Activated naive CD4-positive, alpha-beta T cell treated with anti-CD3 and anti-CD28 coated beads for 36 hours (primary cell): ENCODE measurements at regions not wholly inside any gene's neighbourhood (a gene's known extent, or its start where the extent isn't known, plus 50 kb on each side); places are given as distances from the start of the nearest gene placed in this dataset.

ENCODE experiments used
- CTCF ChIA-PET: fragments of 350-600 bp; sonication (Branson Sonifier 250); formaldehyde crosslinking; loops from one replicate; lab custom pipeline; 2021; ENCODE audit warnings: antibody characterized with exemption; lab: Charles Lee
- DNase-seq: peaks from one replicate; pipeline ENCODE4 v3.0.0-alpha.2; 2020
- H3K27ac Mint-ChIP-seq: one replicate; pipeline ENCODE4 v1.8.0; 2021; ENCODE audit warnings: mild to moderate bottlenecking, mixed read lengths
- H3K27me3 Mint-ChIP-seq: one replicate; pipeline ENCODE4 v1.8.0; 2021; ENCODE audit warnings: low read depth, mixed read lengths
- H3K36me3 Mint-ChIP-seq: one replicate; pipeline ENCODE4 v1.8.0; 2021; ENCODE audit warnings: low read depth, mixed read lengths
- H3K4me1 Mint-ChIP-seq: one replicate; pipeline ENCODE4 v1.8.0; 2021; ENCODE audit warnings: low read depth, mixed read lengths
- H3K4me3 Mint-ChIP-seq: one replicate; pipeline ENCODE4 v1.8.0; 2021; ENCODE audit warnings: mild to moderate bottlenecking, moderate library complexity, mixed read lengths
- H3K9me3 Mint-ChIP-seq: one replicate; pipeline ENCODE4 v1.8.0; 2021; ENCODE audit warnings: mixed read lengths
- intact Hi-C: fragments of 100-400 bp; cut with micrococcal nuclease; formaldehyde crosslinking; loops from one replicate; pipeline ENCODE4 v1.15.1; 2023

DNA sequence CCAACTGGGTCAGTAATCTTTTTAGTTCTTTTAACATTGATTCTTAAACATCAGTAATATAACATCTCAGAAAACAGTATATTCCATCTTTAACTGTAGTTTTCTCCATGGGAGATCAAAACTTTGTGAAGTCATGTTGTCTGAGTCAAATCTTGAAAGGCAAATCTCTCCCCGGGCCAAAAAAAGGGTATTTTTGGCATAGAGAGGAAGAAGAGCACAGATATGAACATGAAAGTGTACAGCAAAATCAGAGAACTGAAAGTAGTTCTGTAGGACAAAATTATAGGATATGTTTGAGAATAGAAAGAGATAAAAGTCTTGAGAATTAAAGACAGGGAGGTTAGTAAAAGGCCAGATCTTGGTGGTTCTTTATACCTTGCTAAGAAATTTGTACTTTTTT is 176.4 kb upstream of the GYPA start:
- no peaks in the 10 kb centered on the region for H3K27me3 Mint-ChIP-seq
- no peak for DNase-seq
- H3K27ac Mint-ChIP-seq = no peak overlapping the region
- H3K4me3 Mint-ChIP-seq = no peak overlapping the region
- H3K4me1 Mint-ChIP-seq = no peaks in the 10 kb centered on the region
- CTCF ChIA-PET = no interaction called here
- H3K9me3 Mint-ChIP-seq = peaks cover 17% of the 10 kb centered on the region
- intact Hi-C loops = no loop called here
- H3K36me3 Mint-ChIP-seq = peaks cover 3% of the 10 kb centered on the region

- DNase-seq = no peak
- H3K9me3 Mint-ChIP-seq = peaks cover 17% of the 10 kb centered on the region
- peaks cover 3% of the 10 kb centered on the region for H3K36me3 Mint-ChIP-seq
- peaks cover 3% of the 10 kb centered on the region for H3K27me3 Mint-ChIP-seq
- no peak overlapping the region for H3K27ac Mint-ChIP-seq
- H3K4me1 Mint-ChIP-seq = no peaks in the 10 kb centered on the region
- no peak overlapping the region for H3K4me3 Mint-ChIP-seq
- intact Hi-C loops = no loop called here
- CTCF ChIA-PET = interaction anchor here (0.5 kb wide), 1 partner anchor 17 kb away, joined by 3 read pairs; no protein-coding TSS in a partner anchor
These were observed 178.3 kb upstream of the GYPA start for GRCh38 chr4:144318797-144319196.

DNA sequence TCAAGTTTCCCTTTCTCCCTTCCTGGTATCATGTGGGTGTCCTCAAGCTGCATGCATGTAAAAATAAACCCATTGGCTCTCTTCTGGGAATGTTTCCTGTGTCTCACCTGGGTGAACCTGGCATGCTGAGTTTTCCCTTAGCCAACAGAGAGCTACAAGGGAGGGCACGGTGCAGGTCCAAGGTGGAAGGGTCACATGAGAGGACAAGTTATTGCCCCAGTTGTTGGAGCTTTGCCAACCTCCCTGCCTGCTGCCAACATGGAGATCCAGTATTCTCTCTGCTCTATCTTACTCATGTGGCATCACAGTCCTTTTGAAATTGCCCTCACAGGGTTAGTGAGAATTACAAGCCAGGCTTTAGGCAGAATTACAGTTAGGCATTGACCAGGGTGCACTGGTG is 196.1 kb upstream of the GYPA start:
- CTCF ChIA-PET = no interaction called here
- Mint-ChIP-seq H3K27ac (no peak overlapping the region), H3K4me3 (no peak overlapping the region), H3K4me1 (no peaks in the 10 kb centered on the region), H3K27me3 (peaks cover 4% of the 10 kb centered on the region), H3K9me3 (no peaks in the 10 kb centered on the region), H3K36me3 (no peaks in the 10 kb centered on the region)
- intact Hi-C loops = no loop called here
- DNase-seq = no peak

- CTCF ChIA-PET = no interaction called here
These were observed 197.6 kb upstream of the GYPA start for GRCh38 chr4:144338148-144338547.

DNA sequence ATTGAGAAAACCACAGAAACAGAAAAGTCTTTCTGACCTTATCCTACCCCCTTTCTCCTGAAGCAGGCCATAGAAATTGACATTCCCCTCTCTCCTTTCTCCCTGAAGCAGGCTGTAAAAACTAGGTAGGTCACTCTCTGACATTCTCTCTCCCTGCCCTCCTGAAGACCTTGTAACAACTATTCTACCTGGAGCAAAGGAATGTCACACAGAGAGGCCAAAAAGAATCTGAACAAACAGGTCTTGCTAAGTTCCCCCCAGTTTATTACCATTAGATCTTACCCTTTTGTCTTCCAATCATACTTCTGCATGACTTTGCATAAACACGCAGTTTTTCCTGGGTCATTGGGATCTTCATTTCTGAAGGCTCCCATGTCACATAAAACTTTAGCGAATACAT is 198.3 kb upstream of the GYPA start:
- Mint-ChIP-seq H3K36me3 (no peaks in the 10 kb centered on the region), H3K4me3 (no peak overlapping the region), H3K27me3 (peaks cover 4% of the 10 kb centered on the region), H3K4me1 (no peaks in the 10 kb centered on the region), H3K9me3 (no peaks in the 10 kb centered on the region), H3K27ac (no peak overlapping the region)
- intact Hi-C loops = no loop called here
- CTCF ChIA-PET = no interaction called here
- DNase-seq = no peak

More at GRCh38 chr4:144338148-144338547, 197.6 kb upstream of the GYPA start:
- H3K36me3 Mint-ChIP-seq = no peaks in the 10 kb centered on the region
- no peak overlapping the region for H3K4me3 Mint-ChIP-seq
- H3K27me3 Mint-ChIP-seq = peaks cover 4% of the 10 kb centered on the region
- H3K9me3 Mint-ChIP-seq = no peaks in the 10 kb centered on the region
- no peaks in the 10 kb centered on the region for H3K4me1 Mint-ChIP-seq
- intact Hi-C loops = no loop called here
- no peak for DNase-seq
- no peak overlapping the region for H3K27ac Mint-ChIP-seq

- no peaks in the 10 kb centered on the region for H3K9me3 Mint-ChIP-seq
- CTCF ChIA-PET = no interaction called here
- no peaks in the 10 kb centered on the region for H3K4me1 Mint-ChIP-seq
- no peaks in the 10 kb centered on the region for H3K36me3 Mint-ChIP-seq
- H3K27me3 Mint-ChIP-seq = peaks cover 4% of the 10 kb centered on the region
- intact Hi-C loops = no loop called here
- no peak for DNase-seq
- no peak overlapping the region for H3K27ac Mint-ChIP-seq
- no peak overlapping the region for H3K4me3 Mint-ChIP-seq
These were observed 200.4 kb upstream of the GYPA start for GRCh38 chr4:144340931-144341330.

DNA sequence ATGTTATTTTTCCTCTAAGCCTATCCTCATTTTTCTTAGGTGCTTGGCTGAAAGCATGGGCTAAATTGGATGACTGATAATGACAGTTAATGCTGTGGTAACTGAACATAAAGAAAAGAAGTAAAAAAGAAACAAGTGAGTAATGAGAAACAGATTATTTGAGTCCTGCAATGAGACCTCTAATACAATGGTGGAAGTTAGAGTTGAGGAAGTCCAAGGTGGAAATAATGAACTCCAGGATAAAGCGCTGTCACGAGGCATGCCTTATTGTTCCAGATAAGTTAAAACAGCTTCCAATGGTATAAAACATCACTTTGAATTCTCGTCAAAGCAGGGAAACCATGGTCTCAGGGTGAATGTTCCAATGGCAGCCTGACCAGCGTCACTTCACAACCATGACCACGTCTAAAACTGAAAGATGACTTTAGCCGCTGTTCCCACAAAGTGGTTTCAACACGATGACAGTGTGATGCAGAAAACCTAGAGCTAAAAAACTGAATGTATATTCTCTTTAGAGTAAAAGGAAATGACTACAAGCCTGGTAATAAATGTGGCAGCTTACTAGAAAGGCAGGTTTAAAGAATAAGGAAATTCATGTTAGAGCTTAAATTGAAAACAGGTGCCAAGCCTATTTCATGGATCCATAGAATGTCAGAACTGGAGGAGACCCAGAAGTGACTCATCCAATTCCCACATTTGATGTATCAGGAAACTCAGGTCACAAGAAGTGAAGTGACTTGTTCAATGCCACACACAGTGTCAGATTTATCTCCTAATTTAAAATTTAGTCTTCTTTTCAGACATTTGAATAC is 202.6 kb upstream of the GYPA start:
- H3K4me3 Mint-ChIP-seq = no peak overlapping the region
- no peak for DNase-seq
- CTCF ChIA-PET = no interaction called here
- H3K36me3 Mint-ChIP-seq = no peaks in the 10 kb centered on the region
- no peak overlapping the region for H3K27ac Mint-ChIP-seq
- peaks cover 4% of the 10 kb centered on the region for H3K27me3 Mint-ChIP-seq
- intact Hi-C loops = no loop called here
- H3K9me3 Mint-ChIP-seq = no peaks in the 10 kb centered on the region
- H3K4me1 Mint-ChIP-seq = no peaks in the 10 kb centered on the region

- DNase-seq = no peak
- Mint-ChIP-seq H3K27ac (no peak overlapping the region), H3K9me3 (no peaks in the 10 kb centered on the region), H3K27me3 (no peaks in the 10 kb centered on the region), H3K36me3 (no peaks in the 10 kb centered on the region), H3K4me1 (no peaks in the 10 kb centered on the region), H3K4me3 (no peak overlapping the region)
- intact Hi-C loops = no loop called here
- CTCF ChIA-PET = no interaction called here
These were observed 206.6 kb upstream of the GYPA start for GRCh38 chr4:144347121-144347520.

DNA sequence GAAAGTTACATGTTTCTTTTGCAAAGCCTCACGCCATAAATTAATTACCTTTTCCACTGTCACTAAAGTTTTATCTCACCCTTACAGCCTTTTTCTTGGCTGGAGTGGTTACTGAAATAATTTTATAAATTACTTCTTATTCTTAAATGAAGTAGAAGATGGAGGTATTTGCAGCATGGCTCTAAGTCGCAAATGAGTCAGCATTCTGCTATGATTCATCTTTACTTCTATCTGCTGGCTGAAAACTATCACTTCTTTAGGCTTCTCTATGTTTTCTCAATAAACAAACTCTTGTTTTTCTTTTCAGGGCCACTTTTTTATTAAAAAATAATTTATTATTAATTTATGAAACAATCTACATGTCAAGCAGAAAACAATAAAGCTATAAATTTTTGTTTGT is 210.2 kb upstream of the GYPA start:
- no peak overlapping the region for H3K4me3 Mint-ChIP-seq
- no peaks in the 10 kb centered on the region for H3K4me1 Mint-ChIP-seq
- no peaks in the 10 kb centered on the region for H3K9me3 Mint-ChIP-seq
- CTCF ChIA-PET = interaction anchor here (0.6 kb wide), 1 partner anchor 21 kb away, joined by 3 read pairs; no protein-coding TSS in a partner anchor
- H3K27me3 Mint-ChIP-seq = peaks cover 4% of the 10 kb centered on the region
- no peaks in the 10 kb centered on the region for H3K36me3 Mint-ChIP-seq
- no peak overlapping the region for H3K27ac Mint-ChIP-seq
- intact Hi-C loops = loop anchor here (10.0 kb wide), 1 partner anchor 176 kb away; no protein-coding TSS in a partner anchor
- no peak for DNase-seq

GRCh38 chr4:144351306-144351705 is 210.8 kb upstream of the GYPA start:
- H3K27me3 Mint-ChIP-seq = peaks cover 7% of the 10 kb centered on the region
- CTCF ChIA-PET = no interaction called here
- intact Hi-C loops = loop anchor here (10.0 kb wide), 1 partner anchor 177 kb away; no protein-coding TSS in a partner anchor

DNA sequence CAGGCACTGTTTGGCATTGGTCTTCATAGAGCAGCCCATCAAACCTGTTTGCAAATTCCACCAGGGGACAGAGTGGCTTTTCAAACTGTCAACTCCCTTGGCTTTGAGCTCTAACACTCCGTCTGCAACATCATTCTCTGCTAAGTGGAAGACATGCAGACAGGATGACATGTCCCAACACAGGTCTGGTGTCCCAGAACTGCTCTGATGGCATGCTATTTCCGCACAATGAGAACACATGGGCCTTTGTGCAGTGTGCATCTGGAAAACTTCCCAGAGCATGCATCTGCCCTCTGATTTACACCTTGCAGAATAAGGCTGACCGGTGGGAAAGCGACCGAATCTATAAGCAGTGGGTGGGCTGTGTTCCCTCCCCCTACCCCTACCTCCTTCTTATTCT is 212.8 kb upstream of the GYPA start:
- intact Hi-C loops = loop anchor here (10.0 kb wide), 1 partner anchor 178 kb away; no protein-coding TSS in a partner anchor
- Mint-ChIP-seq H3K27ac (no peak overlapping the region), H3K4me3 (no peak overlapping the region), H3K9me3 (no peaks in the 10 kb centered on the region), H3K36me3 (no peaks in the 10 kb centered on the region), H3K4me1 (no peaks in the 10 kb centered on the region), H3K27me3 (peaks cover 10% of the 10 kb centered on the region)
- no peak for DNase-seq
- CTCF ChIA-PET = no interaction called here

More at GRCh38 chr4:144351306-144351705, 210.8 kb upstream of the GYPA start:
- DNase-seq = no peak
- H3K36me3 Mint-ChIP-seq = no peaks in the 10 kb centered on the region
- H3K4me3 Mint-ChIP-seq = no peak overlapping the region
- H3K27ac Mint-ChIP-seq = no peak overlapping the region
- H3K9me3 Mint-ChIP-seq = no peaks in the 10 kb centered on the region
- H3K4me1 Mint-ChIP-seq = no peaks in the 10 kb centered on the region

GRCh38 chr4:144355811-144356757 is 215.6 kb upstream of the GYPA start:
- H3K9me3 Mint-ChIP-seq = no peaks in the 10 kb centered on the region
- CTCF ChIA-PET = no interaction called here
- no peaks in the 10 kb centered on the region for H3K36me3 Mint-ChIP-seq
- no peak overlapping the region for H3K4me3 Mint-ChIP-seq
- intact Hi-C loops = loop anchor here (5.0 to 10.0 kb wide), 2 partner anchors 181 to 706 kb away; no protein-coding TSS in a partner anchor
- H3K27ac Mint-ChIP-seq = no peak overlapping the region
- DNase-seq = peak; percentile 15
- no peaks in the 10 kb centered on the region for H3K4me1 Mint-ChIP-seq
- H3K27me3 Mint-ChIP-seq = peaks cover 10% of the 10 kb centered on the region
